HG03103 (cell line): ENCODE measurements at regions not wholly inside any gene's neighbourhood (a gene's known extent, or its start where the extent isn't known, plus 50 kb on each side); places are given as distances from the start of the nearest gene placed in this dataset.

ENCODE experiments used
- ATAC-seq: cut with Tn5 transposase; IDR thresholded peaks from one replicate; pipeline ENCODE4 v1.9.1; 2021; ENCODE audit warnings: low read depth; ENCODE audit not compliant: unreplicated experiment

- ATAC-seq = no peak
Observed at GRCh38 chr4:33255507-33255906, 2535.3 kb downstream of the PCDH7 start.

DNA sequence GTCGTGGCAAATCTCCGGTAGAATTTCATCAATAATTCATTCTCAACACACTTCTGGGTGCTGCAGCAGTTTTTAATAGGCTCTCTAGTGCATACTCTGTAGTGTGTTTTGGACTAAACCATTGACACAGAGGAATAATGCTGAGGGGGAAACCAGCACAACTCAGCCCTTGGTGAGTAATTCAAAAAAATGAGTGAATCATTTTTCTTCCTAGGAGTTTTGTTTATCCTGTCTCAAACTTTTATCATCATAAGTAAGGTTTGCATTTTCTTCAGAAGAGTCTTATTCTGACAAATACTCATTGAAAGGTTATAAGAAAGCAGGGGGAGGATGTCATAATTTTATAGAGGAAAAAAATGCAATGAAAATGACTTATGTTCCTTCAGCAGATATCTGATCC, 2542.7 kb downstream of the PCDH7 start:
- ATAC-seq = no peak

GRCh38 chr4:33268776-33269175, 2548.6 kb downstream of the PCDH7 start:
- ATAC-seq = no peak

DNA sequence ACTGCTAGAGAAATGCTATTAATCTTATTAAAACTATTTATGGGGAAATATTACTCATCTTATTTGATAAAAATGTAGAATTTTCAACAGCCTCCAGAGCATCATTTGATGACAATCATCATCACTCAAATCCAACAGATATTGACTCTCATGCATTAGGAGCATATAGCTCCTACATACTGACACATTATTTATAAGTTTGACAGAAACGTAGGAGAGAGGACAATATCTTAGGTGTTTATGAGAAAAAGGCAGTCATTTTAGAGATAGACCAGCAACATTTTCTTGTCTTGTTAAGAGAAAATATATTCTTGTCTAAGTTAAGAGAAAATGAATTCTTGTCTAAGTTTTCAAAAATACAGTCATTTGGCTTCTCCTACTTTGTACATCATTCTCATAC, 2550.2 kb downstream of the PCDH7 start:
- no peak for ATAC-seq

DNA sequence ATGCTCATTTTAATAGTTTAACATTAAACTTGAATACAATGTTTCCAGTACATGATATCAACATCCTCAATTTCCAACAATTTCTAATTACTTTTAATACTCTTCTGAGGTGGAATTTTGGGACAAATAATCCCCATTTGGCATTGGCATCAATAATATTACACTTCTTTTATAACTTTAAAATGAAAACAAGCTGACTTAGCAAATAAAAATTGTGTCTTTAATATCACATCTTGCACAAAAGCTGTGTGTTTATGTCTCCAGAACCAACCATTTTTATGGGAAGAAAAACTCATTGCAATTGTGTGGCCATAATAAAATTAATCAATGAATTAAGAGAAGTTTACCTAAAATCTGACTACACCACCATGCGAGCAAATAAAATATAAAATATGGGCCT, 2552.6 kb downstream of the PCDH7 start:
- ATAC-seq = no peak

- no peak for ATAC-seq
Observed at GRCh38 chr4:33283818-33284217, 2563.6 kb downstream of the PCDH7 start.

- ATAC-seq = no peak
Observed at GRCh38 chr4:33296876-33297455, 2576.8 kb downstream of the PCDH7 start.

GRCh38 chr4:33302321-33302720, 2582.2 kb downstream of the PCDH7 start:
- ATAC-seq = no peak

- no peak for ATAC-seq
Observed at GRCh38 chr4:33306131-33306530, 2586.0 kb downstream of the PCDH7 start.

- ATAC-seq = no peak
Observed at GRCh38 chr4:33316033-33316432, 2595.9 kb downstream of the PCDH7 start.

DNA sequence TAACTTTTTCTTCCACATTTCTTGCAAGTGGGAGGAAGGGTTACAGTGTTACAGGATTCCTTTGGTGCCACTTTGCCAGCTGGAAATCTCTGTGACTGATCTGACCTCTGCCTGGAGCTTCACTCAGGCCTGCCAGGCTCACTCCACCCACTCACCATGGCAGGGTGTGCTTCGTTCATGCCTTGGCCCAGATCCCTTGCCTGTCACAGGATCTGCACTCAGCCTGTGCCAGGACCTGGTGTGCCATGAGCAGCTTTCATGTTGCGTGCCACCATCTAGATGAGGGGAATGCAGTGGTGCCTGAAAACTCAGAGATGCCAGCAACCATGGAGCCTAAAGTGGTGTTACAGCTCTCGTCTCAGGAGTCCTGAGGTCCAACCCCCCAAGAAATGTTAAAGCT, 2596.4 kb downstream of the PCDH7 start:
- no peak for ATAC-seq

GRCh38 chr4:33323393-33323792, 2603.2 kb downstream of the PCDH7 start:
- no peak for ATAC-seq

DNA sequence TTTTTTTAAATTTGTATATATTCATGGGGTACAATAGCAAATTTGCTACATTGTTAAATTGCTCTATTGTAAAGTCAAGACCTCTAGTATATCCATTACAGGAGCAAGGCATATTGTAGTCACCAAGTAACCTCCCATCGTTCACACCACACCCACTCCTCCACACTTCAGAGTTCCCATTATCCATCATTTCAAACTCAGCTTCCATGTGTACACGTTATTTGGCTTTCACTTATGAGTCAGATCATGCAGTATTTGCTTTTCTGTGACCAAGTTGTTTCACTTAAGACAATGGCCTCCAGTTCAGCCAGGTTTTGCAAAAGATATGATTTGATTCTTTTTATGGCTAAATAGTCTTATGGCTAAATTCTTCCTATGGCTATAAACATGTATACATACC, 2614.2 kb downstream of the PCDH7 start:
- ATAC-seq = no peak

DNA sequence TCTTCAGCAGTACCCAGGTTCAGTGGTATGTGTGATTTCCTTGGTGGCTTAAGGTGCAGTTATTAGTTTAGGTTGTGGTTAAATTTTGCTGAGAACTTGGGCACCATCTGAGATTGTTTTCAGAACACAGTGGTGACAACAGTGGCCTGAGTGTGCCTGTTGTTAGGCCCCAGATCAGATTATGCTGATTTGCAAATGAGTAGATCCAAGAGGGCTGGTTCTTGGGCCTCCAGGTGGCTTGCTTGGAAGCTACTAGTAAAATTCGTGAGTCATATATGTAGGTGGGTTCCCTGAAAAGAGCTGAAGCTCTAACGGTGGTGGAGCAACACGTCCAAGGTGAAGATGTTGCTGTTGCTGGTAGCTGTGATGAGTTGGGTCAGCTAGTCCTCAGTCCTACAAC, 2619.6 kb downstream of the PCDH7 start:
- no peak for ATAC-seq

DNA sequence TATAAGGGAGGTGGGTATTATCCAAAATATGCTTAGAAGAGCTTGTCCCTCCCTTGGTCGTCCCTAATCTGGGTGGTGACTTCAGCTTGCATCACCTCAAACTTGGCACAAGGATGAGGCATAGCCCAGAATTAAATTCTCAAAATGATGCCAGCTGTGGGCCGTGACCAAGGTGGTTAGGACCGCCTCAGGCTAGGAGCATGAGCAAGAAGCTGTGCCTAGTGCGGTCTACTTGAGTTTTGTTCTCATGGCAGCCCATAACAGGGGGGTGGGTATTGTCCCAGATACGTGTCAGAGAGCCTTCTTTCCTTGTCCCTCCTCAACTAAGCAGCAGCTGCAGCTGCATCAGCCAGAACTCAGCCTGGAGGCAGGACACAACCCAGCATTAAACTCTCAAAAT, 2620.0 kb downstream of the PCDH7 start:
- no peak for ATAC-seq

GRCh38 chr4:33349376-33349775, 2629.2 kb downstream of the PCDH7 start:
- ATAC-seq = no peak

DNA sequence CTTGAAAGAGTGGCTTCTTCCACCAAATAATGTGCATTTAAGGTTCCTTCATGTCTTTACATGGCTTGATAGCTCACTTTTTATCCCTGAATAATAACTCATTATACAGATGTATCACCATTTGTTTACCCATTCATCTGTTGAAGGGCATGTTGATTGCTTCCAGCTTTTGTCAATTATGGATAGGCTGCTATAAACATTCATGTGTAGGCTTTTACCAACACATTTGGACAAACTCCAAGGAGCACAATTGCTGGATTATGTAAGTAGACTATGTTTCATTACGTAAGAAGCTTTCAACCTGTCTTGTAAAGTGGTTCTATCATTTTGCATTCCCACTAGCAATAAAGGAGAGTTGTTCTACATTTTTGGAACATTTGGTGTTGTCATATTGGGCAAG, 2637.0 kb downstream of the PCDH7 start:
- ATAC-seq = no peak

DNA sequence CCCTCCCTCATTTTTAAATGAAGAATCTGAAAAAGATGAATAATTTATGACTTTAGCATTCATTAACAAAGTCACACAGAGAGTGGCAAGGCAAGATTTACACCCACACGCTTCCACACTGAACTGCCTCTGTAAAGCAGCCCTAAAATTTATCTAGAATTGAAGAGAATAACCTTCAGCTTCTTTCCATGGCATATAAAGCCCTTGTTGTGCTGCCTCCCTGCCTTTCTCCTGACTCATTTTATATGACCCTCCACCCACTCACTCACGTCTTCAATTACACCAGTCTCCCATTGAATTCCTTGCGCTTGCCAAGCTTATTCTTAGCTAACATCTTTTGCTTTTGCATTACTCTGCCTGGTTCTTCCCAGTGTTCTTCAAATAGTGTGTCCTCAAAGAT, 2649.3 kb downstream of the PCDH7 start:
- no peak for ATAC-seq

DNA sequence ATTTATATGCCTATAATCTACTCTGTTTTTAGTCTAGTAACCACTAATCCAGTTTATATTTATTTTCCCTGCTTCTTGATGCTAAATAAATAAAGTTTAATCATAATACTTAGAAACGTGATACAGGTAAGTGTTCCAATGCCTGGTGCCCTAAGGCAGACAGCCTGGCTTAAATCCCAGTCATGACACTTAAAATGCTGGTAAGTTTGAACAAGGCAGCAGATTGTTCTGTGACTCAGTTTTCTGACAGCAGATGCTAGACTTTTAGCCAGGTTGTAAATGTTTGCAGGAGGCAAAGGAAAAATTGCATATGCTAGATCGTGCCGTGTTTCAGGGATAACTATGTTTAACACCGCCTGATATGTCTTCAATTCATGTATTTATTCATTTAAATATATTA, 2661.6 kb downstream of the PCDH7 start:
- no peak for ATAC-seq

GRCh38 chr4:33386764-33387163, 2666.6 kb downstream of the PCDH7 start:
- ATAC-seq = no peak

GRCh38 chr4:33390976-33391375, 2670.8 kb downstream of the PCDH7 start:
- ATAC-seq = no peak

DNA sequence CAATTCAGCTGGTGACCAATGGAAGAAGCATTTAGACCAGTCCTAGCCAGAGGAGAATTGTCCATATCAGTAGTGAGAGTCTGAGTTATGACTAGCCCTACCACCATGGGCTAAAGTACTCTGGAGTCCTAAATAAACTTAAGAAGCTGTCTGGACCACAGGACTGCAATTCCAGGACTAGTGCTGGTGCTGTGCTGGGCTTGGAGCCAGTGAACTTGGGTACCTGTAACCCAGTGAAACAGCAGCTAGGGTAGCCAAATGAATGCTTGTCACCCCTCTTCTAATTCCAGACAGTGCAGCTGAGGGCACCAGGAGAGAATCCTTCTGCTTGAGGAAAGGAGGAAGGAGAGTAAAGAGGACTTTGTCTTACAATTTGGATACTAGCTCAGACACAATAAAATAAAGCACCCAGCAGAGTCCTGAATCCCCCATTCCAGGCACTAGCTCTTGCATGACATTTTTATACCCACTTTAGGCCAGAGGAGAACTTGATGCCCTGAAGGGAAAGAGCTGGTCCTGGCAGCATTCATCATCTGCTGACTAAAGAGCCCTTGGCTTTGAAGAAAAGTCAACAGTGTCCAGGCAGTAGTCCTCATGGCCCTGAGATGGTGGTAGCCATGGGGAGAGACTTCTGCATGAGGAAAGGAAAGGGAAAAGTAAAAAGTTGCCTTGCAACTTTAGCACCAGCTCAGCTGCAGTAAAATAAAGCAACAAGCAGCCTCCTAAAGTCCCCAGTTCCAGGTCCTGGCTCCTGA, 2675.7 kb downstream of the PCDH7 start:
- no peak for ATAC-seq

DNA sequence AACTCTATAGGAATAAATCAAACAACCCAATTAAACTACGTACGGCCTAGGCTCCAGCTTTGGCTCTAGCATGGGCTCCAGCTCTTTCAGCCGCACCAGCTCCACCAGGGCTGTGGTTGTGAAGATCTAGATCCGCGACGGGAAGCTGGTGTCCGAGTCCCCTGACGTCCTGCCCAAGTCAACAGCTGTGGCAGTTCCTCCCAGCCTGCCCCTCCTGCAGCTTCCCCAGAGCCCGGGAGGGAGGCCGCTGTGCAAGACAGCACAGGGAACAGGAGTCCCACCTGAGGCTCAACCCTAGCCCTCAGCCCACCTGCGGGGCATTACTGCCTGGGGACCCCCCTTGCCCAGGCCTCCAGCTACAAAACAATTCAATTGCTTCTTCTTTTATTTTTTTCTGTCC, 2680.3 kb downstream of the PCDH7 start:
- ATAC-seq = no peak
